ENCODE measurements at regions not wholly inside any gene's neighbourhood (a gene's known extent, or its start where the extent isn't known, plus 50 kb on each side); places are given as distances from the start of the nearest gene placed in this dataset.

GRCh38 chr10:42961796-42962109, 115.1 kb upstream of the RET start:
- Histone ChIP-seq H3F3A (ENCODE audit: insufficient read depth, low read depth) (peaks cover 6% of the 10 kb centered on the region; the same call in 1 of the 2 replicates), H3K4me1 (replicated peaks; ENCODE audit: insufficient read depth) (peaks cover 20% of the 10 kb centered on the region), H3K9me2 (ENCODE audit: insufficient read depth) (no peaks in the 10 kb centered on the region), H3K36me3 (ENCODE audit: low read depth) (no peaks in the 10 kb centered on the region), H4K20me1 (ENCODE audit: insufficient read depth) (no peaks in the 10 kb centered on the region), H2AFZ (no peak overlapping the region), H3K79me2 (ENCODE audit: low read depth) (no peaks in the 10 kb centered on the region), H3K9me3 (ENCODE audit: insufficient read depth, low read depth) (no peaks in the 10 kb centered on the region), H3K4me3 (no peak overlapping the region), H3K27ac (no peak overlapping the region), H3K4me2 (no peak overlapping the region), H3K27me3 (ENCODE audit: insufficient read depth, low read depth) (no peaks in the 10 kb centered on the region)
- ChIA-PET POLR2A (ENCODE audit: unreplicated experiment) (no interaction called here), CTCF (no interaction called here)
- intact Hi-C loops (cut with micrococcal nuclease; ENCODE audit: unreplicated experiment), result no loop called here
- no peak for DNase-seq
- no TSS peak for BruUV-seq (replicated peaks)
- no peak for TF ChIP-seq EZH2 (IDR thresholded peaks at IDR 0.05; ENCODE audit: low read depth)
- TF ChIP-seq CTCF (conservative IDR thresholded peaks at IDR 0.05), result no peak

GRCh38 chr10:42962110-42962901, 114.6 kb upstream of the RET start:
- no peak overlapping the region for H3K27ac ChIP-seq
- no peaks in the 10 kb centered on the region for H4K20me1 ChIP-seq (ENCODE audit: insufficient read depth)
- H3K4me1 ChIP-seq (replicated peaks; ENCODE audit: insufficient read depth), result peaks cover 20% of the 10 kb centered on the region
- H3K27me3 ChIP-seq (ENCODE audit: insufficient read depth, low read depth), result no peaks in the 10 kb centered on the region
- H3K9me2 ChIP-seq (ENCODE audit: insufficient read depth), result no peaks in the 10 kb centered on the region
- ChIA-PET CTCF (no interaction called here), POLR2A (ENCODE audit: unreplicated experiment) (no interaction called here)
- no peaks in the 10 kb centered on the region for H3K9me3 ChIP-seq (ENCODE audit: insufficient read depth, low read depth)
- intact Hi-C loops (cut with micrococcal nuclease; ENCODE audit: unreplicated experiment), result no loop called here
- H3K36me3 ChIP-seq (ENCODE audit: low read depth), result no peaks in the 10 kb centered on the region
- BruUV-seq (replicated peaks), result no TSS peak
- TF ChIP-seq CTCF (conservative IDR thresholded peaks at IDR 0.05) (no peak), EZH2 (IDR thresholded peaks at IDR 0.05; ENCODE audit: low read depth) (no peak)
- no peak overlapping the region for H3K4me3 ChIP-seq
- H3K4me2 ChIP-seq, result no peak overlapping the region
- H2AFZ ChIP-seq, result no peak overlapping the region
- H3K79me2 ChIP-seq (ENCODE audit: low read depth), result no peaks in the 10 kb centered on the region
- DNase-seq, result no peak
- peaks cover 6% of the 10 kb centered on the region; the same call in 1 of the 2 replicates for H3F3A ChIP-seq (ENCODE audit: insufficient read depth, low read depth)

GRCh38 chr10:42962902-42963231, 114.0 kb upstream of the RET start:
- Histone ChIP-seq H3K9me3 (ENCODE audit: insufficient read depth, low read depth) (no peaks in the 10 kb centered on the region), H3K9me2 (ENCODE audit: insufficient read depth) (no peaks in the 10 kb centered on the region), H4K20me1 (ENCODE audit: insufficient read depth) (no peaks in the 10 kb centered on the region), H3K27ac (no peak overlapping the region), H3K4me3 (no peak overlapping the region), H3K4me2 (no peak overlapping the region), H3F3A (ENCODE audit: insufficient read depth, low read depth) (peaks cover 6% of the 10 kb centered on the region; the same call in 1 of the 2 replicates), H2AFZ (no peak overlapping the region), H3K36me3 (ENCODE audit: low read depth) (no peaks in the 10 kb centered on the region), H3K4me1 (replicated peaks; ENCODE audit: insufficient read depth) (peaks cover 20% of the 10 kb centered on the region), H3K27me3 (ENCODE audit: insufficient read depth, low read depth) (no peaks in the 10 kb centered on the region), H3K79me2 (ENCODE audit: low read depth) (no peaks in the 10 kb centered on the region)
- intact Hi-C loops (cut with micrococcal nuclease; ENCODE audit: unreplicated experiment), result no loop called here
- TF ChIP-seq EZH2 (IDR thresholded peaks at IDR 0.05; ENCODE audit: low read depth) (no peak), CTCF (conservative IDR thresholded peaks at IDR 0.05) (no peak)
- CTCF ChIA-PET, result no interaction called here
- no peak for DNase-seq
- POLR2A ChIA-PET (ENCODE audit: unreplicated experiment), result no interaction called here
- no TSS peak for BruUV-seq (replicated peaks)

Measured in PC-9 (cell line).